Smooth muscle cell (in vitro differentiated cells): ENCODE measurements at regions not wholly inside any gene's neighbourhood (a gene's known extent, or its start where the extent isn't known, plus 50 kb on each side); places are given as distances from the start of the nearest gene placed in this dataset.

ENCODE experiments used
- DNase-seq: peaks from one replicate; lab custom pipeline; 2025; ENCODE audit not compliant: unreplicated experiment; lab: John Stamatoyannopoulos, UW
- H2AFZ ChIP-seq: fragments of 200-600 bp; sonication (generic); 2 replicates; pipeline ENCODE4 v1.6.0; 2016; ENCODE audit warnings: antibody characterized with exemption, low read depth, mild to moderate bottlenecking
- H3F3A ChIP-seq: fragments of 200-600 bp; sonication (generic); 2 replicates; pipeline ENCODE4 v1.6.0; 2017; ENCODE audit warnings: antibody characterized with exemption, low read depth
- H3K27ac ChIP-seq: fragments of 200-600 bp; sonication (generic); 2 replicates; pipeline ENCODE4 v1.5.1; 2016; ENCODE audit warnings: low read depth, mild to moderate bottlenecking
- H3K27me3 ChIP-seq: fragments of 200-600 bp; sonication (generic); 2 replicates; pipeline ENCODE4 v1.6.1; 2016; ENCODE audit warnings: low read depth, mild to moderate bottlenecking
- H3K36me3 ChIP-seq: fragments of 200-600 bp; sonication (generic); 2 replicates; pipeline ENCODE4 v1.5.1; 2016; ENCODE audit warnings: low read depth
- H3K4me1 ChIP-seq: fragments of 200-600 bp; sonication (generic); 2 replicates; pipeline ENCODE4 v1.5.1; 2016; ENCODE audit warnings: low read depth
- H3K4me2 ChIP-seq: fragments of 200-600 bp; sonication (generic); 2 replicates; pipeline ENCODE4 v1.6.0; 2016; ENCODE audit warnings: mild to moderate bottlenecking
- H3K4me3 ChIP-seq: fragments of 200-600 bp; sonication (generic); 2 replicates; pipeline ENCODE4 v1.5.1; 2016; ENCODE audit warnings: mild to moderate bottlenecking
- H3K79me2 ChIP-seq: fragments of 200-600 bp; sonication (generic); 2 replicates; pipeline ENCODE4 v1.6.0; 2016; ENCODE audit warnings: low read depth, mild to moderate bottlenecking
- H3K9ac ChIP-seq: fragments of 200-600 bp; sonication (generic); 2 replicates; pipeline ENCODE4 v1.6.0; 2016; ENCODE audit warnings: low read depth
- H3K9me3 ChIP-seq: fragments of 200-600 bp; sonication (generic); replicated peaks from 2 replicates; pipeline ENCODE4 v1.5.1; 2016; ENCODE audit warnings: low read depth
- H4K20me1 ChIP-seq: fragments of 200-600 bp; sonication (generic); 2 replicates; pipeline ENCODE4 v1.6.0; 2016; ENCODE audit warnings: low read depth
- CTCF ChIP-seq: fragments of 200-600 bp; sonication (generic); IDR thresholded peaks from 2 replicates; pipeline ENCODE4 v1.5.1; 2017; ENCODE audit warnings: borderline replicate concordance, mild to moderate bottlenecking, antibody characterized with exemption; ENCODE audit not compliant: insufficient read depth, poor library complexity, severe bottlenecking
- WGBS: methylation state at CpG from one replicate; pipeline ENCODE4 v1.1.7; 2016; ENCODE audit warnings: low lambda C conversion rate; 5-methylcytosine and 5-hydroxymethylcytosine counted together

DNA sequence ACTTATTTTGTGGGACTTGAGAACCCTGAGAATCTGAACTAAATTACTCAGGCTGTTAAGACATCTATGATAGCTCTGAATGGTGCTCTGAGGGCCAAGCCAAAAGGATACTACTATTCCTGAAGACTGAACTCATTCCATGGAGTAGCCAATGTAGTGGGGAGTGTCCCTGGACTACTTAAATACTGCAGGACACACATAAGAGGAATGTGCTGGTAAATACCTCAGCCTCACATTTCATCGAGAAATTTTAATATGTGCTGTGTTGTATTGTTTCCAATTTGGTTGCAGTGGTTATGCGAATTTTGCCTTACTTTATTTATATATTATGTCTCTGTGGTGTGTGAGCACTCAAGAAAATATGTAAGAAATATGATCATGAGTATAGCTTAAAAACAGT, 264.4 kb upstream of the FIGN start:
- Histone ChIP-seq H3K4me3 (no peak overlapping the region), H2AFZ (no peak overlapping the region), H3K4me1 (no peaks in the 10 kb centered on the region), H3K4me2 (no peak overlapping the region), H3K36me3 (no peaks in the 10 kb centered on the region), H3F3A (no peaks in the 10 kb centered on the region), H3K9ac (no peak overlapping the region), H4K20me1 (no peaks in the 10 kb centered on the region), H3K27ac (no peak overlapping the region), H3K9me3 (no peaks in the 10 kb centered on the region), H3K79me2 (no peaks in the 10 kb centered on the region), H3K27me3 (no peaks in the 10 kb centered on the region)
- no peak for DNase-seq
- WGBS: 84% methylated on average over 2 of the region's 2 CpGs
- TF ChIP-seq CTCF: no peak

DNA sequence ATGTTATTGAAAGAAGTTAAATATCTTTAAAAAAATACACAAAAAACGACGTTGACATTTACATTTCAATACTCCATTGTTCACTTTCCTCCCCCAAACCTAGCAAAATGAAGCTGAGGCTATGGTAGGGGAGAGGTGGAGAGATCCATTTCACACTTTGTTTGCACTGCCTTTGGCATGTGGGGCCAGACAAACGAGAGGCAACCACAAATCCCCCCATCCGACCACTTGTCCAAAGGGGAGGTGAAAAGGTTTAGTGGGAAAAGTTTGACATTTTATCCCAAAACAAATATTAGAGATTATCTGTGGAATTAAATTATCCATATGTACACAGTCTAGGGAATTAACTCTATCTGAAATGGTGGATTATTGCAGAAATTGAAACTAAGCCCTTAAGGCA, 261.7 kb upstream of the FIGN start:
- Histone ChIP-seq H3K4me1 (no peaks in the 10 kb centered on the region), H3K9ac (no peak overlapping the region), H3K4me3 (no peak overlapping the region), H3K9me3 (no peaks in the 10 kb centered on the region), H2AFZ (no peak overlapping the region), H3F3A (no peaks in the 10 kb centered on the region), H3K4me2 (no peak overlapping the region), H3K27ac (no peak overlapping the region), H3K36me3 (no peaks in the 10 kb centered on the region), H4K20me1 (no peaks in the 10 kb centered on the region), H3K27me3 (no peaks in the 10 kb centered on the region), H3K79me2 (no peaks in the 10 kb centered on the region)
- DNase-seq: no peak
- TF ChIP-seq CTCF: no peak
- WGBS: 61% methylated on average over 4 of the region's 4 CpGs

- Histone ChIP-seq H3K79me2 (no peaks in the 10 kb centered on the region), H3K27ac (no peak overlapping the region), H3K4me3 (no peak overlapping the region), H3K36me3 (no peaks in the 10 kb centered on the region), H3K4me2 (no peak overlapping the region), H3K27me3 (no peaks in the 10 kb centered on the region), H4K20me1 (no peaks in the 10 kb centered on the region), H2AFZ (no peak overlapping the region), H3F3A (no peaks in the 10 kb centered on the region), H3K9ac (no peak overlapping the region), H3K9me3 (no peaks in the 10 kb centered on the region), H3K4me1 (peaks cover 11% of the 10 kb centered on the region)
- no peak for TF ChIP-seq CTCF
- 62% methylated on average over 2 of the region's 2 CpGs for WGBS
- DNase-seq: no peak
These were observed 254.7 kb upstream of the FIGN start for GRCh38 chr2:163990541-163990940.

DNA sequence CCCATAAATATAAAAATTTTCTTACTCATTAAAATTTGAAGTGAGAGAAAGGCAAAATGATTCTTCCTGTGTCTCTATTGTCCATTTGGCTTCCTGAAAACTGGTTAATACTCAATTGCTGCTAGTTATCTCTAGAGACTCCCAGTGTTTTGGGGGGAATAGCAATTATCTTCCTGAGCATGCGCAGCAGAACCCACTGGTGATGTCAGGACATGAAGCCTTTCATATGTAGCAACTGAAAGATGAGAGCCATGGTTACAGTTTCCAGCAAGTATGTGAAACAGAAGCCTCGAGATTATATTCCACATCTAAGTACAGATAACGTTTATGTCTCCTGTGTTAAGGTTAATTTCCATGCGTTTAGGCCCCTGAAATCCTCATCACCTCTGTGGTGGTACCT, 254.3 kb upstream of the FIGN start:
- Histone ChIP-seq H3K36me3 (no peaks in the 10 kb centered on the region), H2AFZ (no peak overlapping the region), H3K27ac (no peak overlapping the region), H3K4me1 (peaks cover 11% of the 10 kb centered on the region), H3F3A (no peaks in the 10 kb centered on the region), H3K79me2 (no peaks in the 10 kb centered on the region), H3K4me2 (no peak overlapping the region), H4K20me1 (no peaks in the 10 kb centered on the region), H3K9me3 (no peaks in the 10 kb centered on the region), H3K9ac (no peak overlapping the region), H3K4me3 (no peak overlapping the region), H3K27me3 (no peaks in the 10 kb centered on the region)
- DNase-seq: no peak
- WGBS: 83% methylated on average over 4 of the region's 4 CpGs
- TF ChIP-seq CTCF: no peak
